Fibroblast of villous mesenchyme (primary cell): ENCODE measurements at regions not wholly inside any gene's neighbourhood (a gene's known extent, or its start where the extent isn't known, plus 50 kb on each side); places are given as distances from the start of the nearest gene placed in this dataset.

Experiments used
- DNase-seq: peaks from one replicate; pipeline ENCODE4 v3.0.0-alpha.2; 2010; ENCODE audit warnings: low read depth
- H3K4me3 ChIP-seq: 2 replicates; pipeline ENCODE4 v1.5.1; 2011; ENCODE audit warnings: low read depth, mild to moderate bottlenecking, low read length
- CTCF ChIP-seq: IDR thresholded peaks from 2 replicates; pipeline ENCODE4 v1.5.1; 2012; ENCODE audit warnings: low read depth, mild to moderate bottlenecking, low read length; ENCODE audit not compliant: insufficient read depth

GRCh38 chr4:124484008-124484407, 228.5 kb downstream of the ANKRD50 start:
- TF ChIP-seq CTCF, result no peak
- no peak for DNase-seq
- H3K4me3 ChIP-seq, result no peak overlapping the region

- TF ChIP-seq CTCF, result no peak
Observed at GRCh38 chr4:124484940-124485339, 227.6 kb downstream of the ANKRD50 start.

GRCh38 chr4:124486423-124486822, 226.1 kb downstream of the ANKRD50 start:
- H3K4me3 ChIP-seq, result no peak overlapping the region
- DNase-seq, result no peak
- no peak for TF ChIP-seq CTCF

More at GRCh38 chr4:124484940-124485339, 227.6 kb downstream of the ANKRD50 start:
- DNase-seq, result no peak
- H3K4me3 ChIP-seq, result no peak overlapping the region

- H3K4me3 ChIP-seq, result no peak overlapping the region
- no peak for DNase-seq
- TF ChIP-seq CTCF, result no peak
Observed at GRCh38 chr4:124487651-124488050, 224.9 kb downstream of the ANKRD50 start.

- no peak overlapping the region for H3K4me3 ChIP-seq
- TF ChIP-seq CTCF, result no peak
- no peak for DNase-seq
Observed at GRCh38 chr4:124491361-124492145, 221.0 kb downstream of the ANKRD50 start.

GRCh38 chr4:124499261-124499660, 213.3 kb downstream of the ANKRD50 start:
- no peak for TF ChIP-seq CTCF
- H3K4me3 ChIP-seq, result no peak overlapping the region
- peak; percentile 7 for DNase-seq

GRCh38 chr4:124501576-124501975, 211.0 kb downstream of the ANKRD50 start:
- H3K4me3 ChIP-seq, result no peak overlapping the region
- TF ChIP-seq CTCF, result no peak
- DNase-seq, result no peak
